HL-60 (cell line): ENCODE measurements at regions not wholly inside any gene's neighbourhood (a gene's known extent, or its start where the extent isn't known, plus 50 kb on each side); places are given as distances from the start of the nearest gene placed in this dataset.

Experiments
- DNase-seq, 2 experiments: peaks; one replicate each; pipeline ENCODE4 v3.0.0-alpha.2; 2010 to 2020; ENCODE audit warnings: low read depth in 1 of 2, low spot score in 1 of 2
- H3K27ac ChIP-seq: fragments of 250-450 bp; sonication (Bioruptor Pico); replicated peaks from 2 replicates; pipeline ENCODE4 v1.5.1; 2020; ENCODE audit warnings: mild to moderate bottlenecking, moderate library complexity
- H3K27me3 ChIP-seq: fragments of 250-450 bp; sonication (Bioruptor Pico); 2 replicates; pipeline ENCODE4 v1.5.1; 2021; ENCODE audit warnings: mild to moderate bottlenecking, moderate library complexity; ENCODE audit not compliant: insufficient read depth, poor library complexity, severe bottlenecking
- H3K4me3 ChIP-seq: replicated peaks from 2 replicates; pipeline ENCODE4 v1.5.1; 2011; ENCODE audit warnings: mild to moderate bottlenecking, control low read depth, low read length; ENCODE audit not compliant: insufficient read depth
- CTCF ChIP-seq: IDR thresholded peaks from one replicate; pipeline ENCODE4 v1.5.1; 2011; ENCODE audit warnings: low read length, control low read depth, inconsistent platforms; ENCODE audit not compliant: insufficient read depth
- GABPA ChIP-seq: IDR thresholded peaks from 2 replicates; pipeline ENCODE4 v1.6.1; 2012; ENCODE audit warnings: low read depth
- POLR2AphosphoS5 ChIP-seq: IDR thresholded peaks from 2 replicates; pipeline ENCODE4 v1.6.1; 2012; ENCODE audit warnings: low read depth
- REST ChIP-seq: IDR thresholded peaks from 2 replicates; pipeline ENCODE4 v1.6.1; 2012; ENCODE audit warnings: low read depth; ENCODE audit not compliant: insufficient replicate concordance
- SPI1 ChIP-seq: IDR thresholded peaks from 2 replicates; pipeline ENCODE4 v1.6.1; 2012; ENCODE audit warnings: low read depth, mild to moderate bottlenecking, borderline replicate concordance

DNA sequence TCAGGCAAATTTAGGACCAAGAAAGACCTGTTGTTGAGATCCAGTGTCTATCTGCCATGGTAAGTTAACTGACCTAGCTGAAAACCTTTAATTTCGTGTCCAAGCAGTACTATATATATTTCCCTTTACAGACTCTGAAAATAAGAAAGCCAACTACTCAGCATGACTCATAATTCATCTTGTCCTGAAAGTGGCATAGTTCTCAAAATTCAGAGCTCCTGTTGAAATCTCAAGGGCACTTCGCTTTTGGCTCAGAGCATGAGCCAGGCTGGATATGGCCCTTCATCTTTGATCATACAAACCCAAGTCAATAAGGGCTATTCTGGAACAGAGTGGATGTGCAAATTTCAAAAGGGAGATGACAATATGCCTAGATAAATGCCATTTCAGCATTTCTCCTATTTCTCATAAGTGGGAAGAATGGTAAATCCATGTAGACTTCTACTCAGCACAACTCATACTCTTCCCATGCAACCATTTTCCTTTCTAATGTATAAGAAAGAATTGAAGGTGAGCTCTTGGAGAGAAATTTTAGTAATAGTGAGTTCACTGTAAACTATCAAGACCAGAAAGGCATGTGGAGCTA is 567.9 kb upstream of the DAB2 start:
- Histone ChIP-seq H3K4me3 (no peak overlapping the region), H3K27ac (no peak overlapping the region), H3K27me3 (no peaks in the 10 kb centered on the region)
- TF ChIP-seq GABPA (no peak), POLR2AphosphoS5 (no peak), CTCF (no peak)
- DNase-seq, result no peak

- no peak overlapping the region for H3K4me3 ChIP-seq
- H3K27ac ChIP-seq, result no peak overlapping the region
- DNase-seq, result no peak
- H3K27me3 ChIP-seq, result no peaks in the 10 kb centered on the region
- TF ChIP-seq GABPA (no peak), POLR2AphosphoS5 (no peak), CTCF (no peak), SPI1 (no peak), REST (no peak)
Observed at GRCh38 chr5:39986614-39987013, 561.8 kb upstream of the DAB2 start.

- no peak for TF ChIP-seq REST
- no peak for TF ChIP-seq POLR2AphosphoS5
- TF ChIP-seq CTCF, result no peak
- TF ChIP-seq GABPA, result no peak
- no peak for TF ChIP-seq SPI1
Observed at GRCh38 chr5:39980056-39980455, 555.3 kb upstream of the DAB2 start.

GRCh38 chr5:39977066-39977655 is 552.4 kb upstream of the DAB2 start:
- Histone ChIP-seq H3K27me3 (no peaks in the 10 kb centered on the region), H3K4me3 (no peak overlapping the region), H3K27ac (no peak overlapping the region)
- TF ChIP-seq POLR2AphosphoS5 (no peak), REST (no peak), SPI1 (no peak), GABPA (no peak), CTCF (no peak)
- DNase-seq, result no peak

More at GRCh38 chr5:39980056-39980455, 555.3 kb upstream of the DAB2 start:
- Histone ChIP-seq H3K27ac (no peak overlapping the region), H3K4me3 (no peak overlapping the region), H3K27me3 (no peaks in the 10 kb centered on the region)
- no peak for DNase-seq
